Loucy (cell line): ENCODE measurements at regions not wholly inside any gene's neighbourhood (a gene's known extent, or its start where the extent isn't known, plus 50 kb on each side); places are given as distances from the start of the nearest gene placed in this dataset.

ENCODE experiments used
- CTCF ChIP-seq: fragments of 200-600 bp; sonication (generic); conservative IDR thresholded peaks from 2 replicates; pipeline ENCODE4 v1.5.1; 2014; ENCODE audit warnings: mild to moderate bottlenecking, antibody characterized with exemption, low read length
- EZH2phosphoT487 ChIP-seq: fragments of 200-600 bp; IDR thresholded peaks from 2 replicates; pipeline ENCODE4 v1.6.1; 2018; ENCODE audit warnings: antibody characterized with exemption, mild to moderate bottlenecking, moderate library complexity, borderline replicate concordance

DNA sequence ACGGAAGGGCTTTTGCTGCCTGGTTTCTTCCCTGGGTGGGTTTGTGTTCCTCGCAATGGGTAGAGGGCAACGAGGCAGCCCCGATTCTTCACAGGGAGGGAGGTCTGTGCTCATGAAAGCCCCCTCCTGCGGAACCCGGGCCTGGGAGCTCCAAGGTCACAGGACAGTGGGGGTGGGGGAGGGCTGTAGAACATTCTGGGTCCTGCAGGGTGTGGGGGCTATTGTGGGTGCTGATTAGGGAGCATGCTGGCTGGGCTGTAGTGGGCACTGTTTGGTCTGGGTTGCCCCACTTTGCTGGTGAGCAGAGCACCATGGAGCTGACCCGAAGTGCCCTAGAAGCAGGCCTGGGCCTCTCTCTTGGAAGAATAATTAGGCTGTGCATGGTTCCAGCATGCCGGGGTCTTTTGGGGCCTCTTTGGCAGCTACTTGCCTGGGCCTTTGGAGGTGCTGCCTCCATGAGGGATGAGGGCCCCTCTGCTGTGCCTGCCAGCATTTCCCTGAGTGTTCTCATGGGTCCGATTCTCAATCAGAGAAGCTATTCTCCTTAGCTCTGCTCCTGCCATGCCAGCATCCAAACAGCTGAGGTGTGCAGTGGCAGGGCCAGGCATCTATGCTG lies 232.2 kb upstream of the HS6ST1 start:
- TF ChIP-seq CTCF: no peak
- no peak for TF ChIP-seq EZH2phosphoT487
